Skeletal muscle tissue (tissue), 3 donors: ENCODE measurements at regions not wholly inside any gene's neighbourhood (a gene's known extent, or its start where the extent isn't known, plus 50 kb on each side); places are given as distances from the start of the nearest gene placed in this dataset.

Source experiments
- H3K27ac ChIP-seq: one replicate; pipeline ENCODE4 v1.7.0; 2013; ENCODE audit warnings: mild to moderate bottlenecking, low read depth, low read length, inconsistent platforms
- H3K27me3 ChIP-seq, 3 donors: one replicate each; pipeline ENCODE4 v1.7.0; 2013; ENCODE audit warnings: low read length in 3 of 3; ENCODE audit not compliant: control insufficient read depth in 3 of 3, insufficient read depth in 3 of 3
- H3K36me3 ChIP-seq, 3 donors: one replicate each; pipeline ENCODE4 v1.7.0; 2013; ENCODE audit warnings: low read length in 3 of 3; ENCODE audit not compliant: control insufficient read depth in 3 of 3, insufficient read depth in 3 of 3
- H3K4me1 ChIP-seq, 3 donors: one replicate each; pipeline ENCODE4 v1.7.0; 2013; ENCODE audit warnings: low read length in 3 of 3, mild to moderate bottlenecking in 3 of 3; ENCODE audit not compliant: control insufficient read depth in 3 of 3, insufficient read depth in 3 of 3
- H3K4me3 ChIP-seq, 3 donors: one replicate each; pipeline ENCODE4 v1.7.0; 2013; ENCODE audit warnings: low read length in 3 of 3
- H3K9ac ChIP-seq, 3 donors: one replicate each; pipeline ENCODE4 v1.7.0; 2013; ENCODE audit warnings: low read length in 3 of 3, mild to moderate bottlenecking in 3 of 3, moderate library complexity in 2 of 3, low read depth in 1 of 3
- H3K9me3 ChIP-seq, 3 donors: one replicate each; pipeline ENCODE4 v1.7.0; 2013; ENCODE audit warnings: low read length in 3 of 3; ENCODE audit not compliant: control insufficient read depth in 3 of 3
- donor health status: Osteomylitis.

- Histone ChIP-seq H3K27ac (no peak overlapping the region), H3K4me3 (no peak overlapping the region), H3K9me3 (no peaks in the 10 kb centered on the region), H3K9ac (no peak overlapping the region), H3K27me3 (no peaks in the 10 kb centered on the region), H3K4me1 (no peaks in the 10 kb centered on the region), H3K36me3 (no peaks in the 10 kb centered on the region)
Observed at GRCh38 chr18:37948471-37948870, 382.9 kb upstream of the CELF4 start.

- no peaks in the 10 kb centered on the region for H3K27me3 ChIP-seq
- H3K9me3 ChIP-seq = no peaks in the 10 kb centered on the region
- H3K4me3 ChIP-seq = no peak overlapping the region
- no peak overlapping the region for H3K27ac ChIP-seq
- H3K36me3 ChIP-seq = no peaks in the 10 kb centered on the region
- no peaks in the 10 kb centered on the region for H3K4me1 ChIP-seq
- no peak overlapping the region for H3K9ac ChIP-seq
Observed at GRCh38 chr18:37946324-37946723, 380.7 kb upstream of the CELF4 start.

- Histone ChIP-seq H3K27me3 (no peaks in the 10 kb centered on the region), H3K27ac (no peak overlapping the region), H3K4me1 (no peaks in the 10 kb centered on the region), H3K4me3 (no peak overlapping the region), H3K9me3 (no peaks in the 10 kb centered on the region), H3K36me3 (no peaks in the 10 kb centered on the region), H3K9ac (no peak overlapping the region)
Observed at GRCh38 chr18:37944700-37945270, 379.2 kb upstream of the CELF4 start.

GRCh38 chr18:37937287-37937686, 371.7 kb upstream of the CELF4 start:
- H3K4me3 ChIP-seq = no peak overlapping the region
- no peaks in the 10 kb centered on the region for H3K4me1 ChIP-seq
- H3K36me3 ChIP-seq = no peaks in the 10 kb centered on the region
- H3K9me3 ChIP-seq = no peaks in the 10 kb centered on the region
- no peaks in the 10 kb centered on the region for H3K27me3 ChIP-seq
- H3K27ac ChIP-seq = no peak overlapping the region
- H3K9ac ChIP-seq = no peak overlapping the region

GRCh38 chr18:37935086-37935485, 369.5 kb upstream of the CELF4 start:
- H3K9ac ChIP-seq = no peak overlapping the region
- H3K27me3 ChIP-seq = no peaks in the 10 kb centered on the region
- H3K36me3 ChIP-seq = no peaks in the 10 kb centered on the region
- no peak overlapping the region for H3K27ac ChIP-seq
- H3K9me3 ChIP-seq = no peaks in the 10 kb centered on the region
- no peaks in the 10 kb centered on the region for H3K4me1 ChIP-seq
- H3K4me3 ChIP-seq = no peak overlapping the region

GRCh38 chr18:37930640-37931039, 365.0 kb upstream of the CELF4 start:
- Histone ChIP-seq H3K9ac (no peak overlapping the region), H3K27me3 (no peaks in the 10 kb centered on the region), H3K27ac (no peak overlapping the region), H3K9me3 (no peaks in the 10 kb centered on the region), H3K4me3 (no peak overlapping the region), H3K36me3 (no peaks in the 10 kb centered on the region), H3K4me1 (no peaks in the 10 kb centered on the region)

- no peak overlapping the region for H3K4me3 ChIP-seq
- H3K27me3 ChIP-seq = no peaks in the 10 kb centered on the region
- no peaks in the 10 kb centered on the region for H3K9me3 ChIP-seq
- H3K4me1 ChIP-seq = no peaks in the 10 kb centered on the region
- no peaks in the 10 kb centered on the region for H3K36me3 ChIP-seq
- no peak overlapping the region for H3K27ac ChIP-seq
- no peak overlapping the region for H3K9ac ChIP-seq
Observed at GRCh38 chr18:37922162-37922561, 356.6 kb upstream of the CELF4 start.

- Histone ChIP-seq H3K9me3 (no peaks in the 10 kb centered on the region), H3K9ac (no peak overlapping the region), H3K4me1 (no peaks in the 10 kb centered on the region), H3K36me3 (no peaks in the 10 kb centered on the region), H3K27ac (no peak overlapping the region), H3K4me3 (no peak overlapping the region), H3K27me3 (no peaks in the 10 kb centered on the region)
Observed at GRCh38 chr18:37920865-37921264, 355.3 kb upstream of the CELF4 start.

GRCh38 chr18:37913051-37913450, 347.5 kb upstream of the CELF4 start:
- no peaks in the 10 kb centered on the region for H3K9me3 ChIP-seq
- no peak overlapping the region for H3K9ac ChIP-seq
- H3K27me3 ChIP-seq = no peaks in the 10 kb centered on the region
- no peak overlapping the region for H3K4me3 ChIP-seq
- no peaks in the 10 kb centered on the region for H3K36me3 ChIP-seq
- no peak overlapping the region for H3K27ac ChIP-seq
- H3K4me1 ChIP-seq = no peaks in the 10 kb centered on the region

GRCh38 chr18:37902344-37902743, 336.7 kb upstream of the CELF4 start:
- peaks cover 0 to 2% (median 0%) of the 10 kb centered on the region in 3 donors for H3K9me3 ChIP-seq

GRCh38 chr18:37900326-37900725, 334.7 kb upstream of the CELF4 start:
- Histone ChIP-seq H3K9me3 (peaks cover 0 to 2% (median 0%) of the 10 kb centered on the region in 3 donors), H3K4me3 (no peak overlapping the region), H3K36me3 (no peaks in the 10 kb centered on the region), H3K27me3 (no peaks in the 10 kb centered on the region), H3K27ac (no peak overlapping the region), H3K9ac (no peak overlapping the region), H3K4me1 (no peaks in the 10 kb centered on the region)

More at GRCh38 chr18:37902344-37902743, 336.7 kb upstream of the CELF4 start:
- Histone ChIP-seq H3K4me1 (no peaks in the 10 kb centered on the region), H3K4me3 (no peak overlapping the region), H3K27me3 (no peaks in the 10 kb centered on the region), H3K27ac (no peak overlapping the region), H3K9ac (no peak overlapping the region), H3K36me3 (no peaks in the 10 kb centered on the region)
